ENCODE measurements at regions not wholly inside any gene's neighbourhood (a gene's known extent, or its start where the extent isn't known, plus 50 kb on each side); places are given as distances from the start of the nearest gene placed in this dataset.
A peak's percentile ranks its signal among the peaks of the same experiment; 100 is the strongest.
"Not testable (repeated sequence)": the region's sequence is repeated elsewhere in the genome, so short reads cannot be mapped to it uniquely, and the experiment has no call there.

DNA sequence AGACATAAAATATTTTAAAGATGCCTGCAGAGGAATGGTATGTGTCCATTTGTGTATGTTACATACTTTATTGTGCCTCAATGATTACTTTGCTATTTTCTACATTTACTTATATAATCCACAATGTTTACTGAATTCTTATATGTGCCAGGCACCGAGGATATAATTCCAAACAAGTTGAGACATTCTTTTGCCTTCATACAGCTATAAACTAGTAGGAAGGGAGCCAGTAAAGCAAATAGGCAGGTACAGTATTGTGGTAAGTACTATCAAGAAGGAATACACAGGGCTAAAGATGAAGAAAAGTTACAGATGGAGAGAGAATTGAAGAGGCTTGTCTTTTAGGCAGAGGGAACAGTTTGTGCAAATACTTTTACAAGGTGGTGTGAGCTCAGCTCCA, 131.6 kb downstream of the DISP1 start:
- H3K27ac Mint-ChIP-seq, result no peak overlapping the region
- H3K9me3 Mint-ChIP-seq, result no peaks in the 10 kb centered on the region
- no peaks in the 10 kb centered on the region for H3K4me1 Mint-ChIP-seq
- peaks cover 11% of the 10 kb centered on the region for H3K36me3 Mint-ChIP-seq (ENCODE audit: low read depth)
- no peak for ATAC-seq (replicated peaks)
- no peak overlapping the region for H3K4me3 Mint-ChIP-seq
- no peaks in the 10 kb centered on the region for H3K27me3 Mint-ChIP-seq

- Mint-ChIP-seq H3K4me3 (no peak overlapping the region), H3K27ac (no peak overlapping the region), H3K36me3 (ENCODE audit: low read depth) (peaks cover 9% of the 10 kb centered on the region), H3K4me1 (no peaks in the 10 kb centered on the region), H3K9me3 (no peaks in the 10 kb centered on the region), H3K27me3 (no peaks in the 10 kb centered on the region)
- ATAC-seq (replicated peaks), result peak; percentile 29
Observed at GRCh38 chr1:222948079-222948478, 133.2 kb downstream of the DISP1 start.

DNA sequence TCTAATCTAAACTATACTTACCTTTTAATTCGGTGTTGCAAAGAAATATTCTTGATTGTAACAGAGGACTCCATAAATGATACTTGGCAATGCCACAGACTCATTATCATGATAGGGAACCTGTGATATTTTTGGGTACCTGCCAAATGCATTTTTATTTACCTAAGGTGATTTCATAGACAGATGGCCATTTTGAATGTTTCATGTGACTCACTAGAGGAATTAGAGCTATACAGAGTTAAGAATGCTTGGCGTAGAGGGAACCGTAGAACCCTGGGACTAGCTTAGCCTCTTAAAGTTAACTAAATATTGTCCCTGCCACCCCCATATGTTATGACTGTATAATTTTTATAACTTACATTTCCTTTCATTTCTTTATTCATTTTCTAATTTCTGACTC, 136.1 kb downstream of the DISP1 start:
- no peak for ATAC-seq (replicated peaks)
- Mint-ChIP-seq H3K9me3 (no peaks in the 10 kb centered on the region), H3K36me3 (ENCODE audit: low read depth) (no peaks in the 10 kb centered on the region), H3K27me3 (no peaks in the 10 kb centered on the region), H3K27ac (no peak overlapping the region), H3K4me3 (no peak overlapping the region), H3K4me1 (no peaks in the 10 kb centered on the region)

- H3K27me3 Mint-ChIP-seq, result no peaks in the 10 kb centered on the region
- no peaks in the 10 kb centered on the region for H3K9me3 Mint-ChIP-seq
- no peak for ATAC-seq (replicated peaks)
- no peak overlapping the region for H3K27ac Mint-ChIP-seq
- H3K36me3 Mint-ChIP-seq (ENCODE audit: low read depth), result no peaks in the 10 kb centered on the region
- H3K4me1 Mint-ChIP-seq, result no peaks in the 10 kb centered on the region
- no peak overlapping the region for H3K4me3 Mint-ChIP-seq
Observed at GRCh38 chr1:222953585-222953984, 138.7 kb downstream of the DISP1 start.

- H3K27ac Mint-ChIP-seq, result no peak overlapping the region
- no peak overlapping the region for H3K4me3 Mint-ChIP-seq
- H3K4me1 Mint-ChIP-seq, result no peaks in the 10 kb centered on the region
- no peaks in the 10 kb centered on the region for H3K9me3 Mint-ChIP-seq
- H3K36me3 Mint-ChIP-seq (ENCODE audit: low read depth), result no peaks in the 10 kb centered on the region
- H3K27me3 Mint-ChIP-seq, result no peaks in the 10 kb centered on the region
- ATAC-seq (replicated peaks), result no peak
Observed at GRCh38 chr1:222955964-222956363, 141.1 kb downstream of the DISP1 start.

GRCh38 chr1:222956601-222957000, 141.8 kb downstream of the DISP1 start:
- ATAC-seq (replicated peaks), result no peak
- H3K27ac Mint-ChIP-seq, result no peak overlapping the region
- H3K4me3 Mint-ChIP-seq, result no peak overlapping the region

DNA sequence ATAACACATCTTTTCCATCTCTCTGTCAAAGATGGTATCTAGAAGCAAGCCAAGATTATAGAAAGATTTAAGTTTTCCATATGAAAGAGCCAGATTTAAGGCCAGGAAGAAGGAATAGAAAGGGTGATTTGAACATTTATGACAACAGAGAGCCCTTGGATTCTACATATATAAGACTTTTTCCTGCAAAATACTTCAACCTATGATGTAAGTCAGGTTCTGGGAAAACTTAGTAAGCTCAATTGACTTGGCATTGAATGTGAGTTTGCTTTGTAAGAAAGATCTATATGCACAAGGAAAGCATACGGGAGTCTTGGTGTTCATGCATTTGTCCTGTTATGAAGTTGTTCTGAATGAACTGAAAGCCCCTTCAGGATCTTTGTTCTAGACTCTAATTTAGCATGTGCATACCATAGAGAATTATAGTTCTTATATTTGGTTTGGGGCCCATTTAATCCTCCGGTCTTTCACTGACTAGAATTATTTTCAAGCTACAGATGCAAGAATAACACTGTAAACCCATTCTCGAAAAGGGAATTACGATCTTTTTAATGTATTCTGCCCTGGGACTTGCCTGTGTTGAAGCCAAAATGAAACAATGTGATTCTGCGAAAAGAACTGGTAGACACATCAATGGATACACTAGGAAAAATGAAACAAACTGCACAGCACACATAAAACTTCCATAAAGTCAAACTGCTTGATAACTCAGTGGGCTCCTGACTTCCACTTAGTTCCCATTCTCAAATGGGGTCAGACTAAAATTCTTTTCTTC, 152.8 kb downstream of the DISP1 start:
- no peaks in the 10 kb centered on the region for H3K36me3 Mint-ChIP-seq (ENCODE audit: low read depth)
- H3K4me3 Mint-ChIP-seq, result no peak overlapping the region
- H3K4me1 Mint-ChIP-seq, result no peaks in the 10 kb centered on the region
- H3K9me3 Mint-ChIP-seq, result no peaks in the 10 kb centered on the region
- no peak overlapping the region for H3K27ac Mint-ChIP-seq
- no peak for ATAC-seq (replicated peaks)
- no peaks in the 10 kb centered on the region for H3K27me3 Mint-ChIP-seq

More at GRCh38 chr1:222956601-222957000, 141.8 kb downstream of the DISP1 start:
- no peaks in the 10 kb centered on the region for H3K9me3 Mint-ChIP-seq
- H3K36me3 Mint-ChIP-seq (ENCODE audit: low read depth), result no peaks in the 10 kb centered on the region
- H3K4me1 Mint-ChIP-seq, result no peaks in the 10 kb centered on the region
- H3K27me3 Mint-ChIP-seq, result no peaks in the 10 kb centered on the region

DNA sequence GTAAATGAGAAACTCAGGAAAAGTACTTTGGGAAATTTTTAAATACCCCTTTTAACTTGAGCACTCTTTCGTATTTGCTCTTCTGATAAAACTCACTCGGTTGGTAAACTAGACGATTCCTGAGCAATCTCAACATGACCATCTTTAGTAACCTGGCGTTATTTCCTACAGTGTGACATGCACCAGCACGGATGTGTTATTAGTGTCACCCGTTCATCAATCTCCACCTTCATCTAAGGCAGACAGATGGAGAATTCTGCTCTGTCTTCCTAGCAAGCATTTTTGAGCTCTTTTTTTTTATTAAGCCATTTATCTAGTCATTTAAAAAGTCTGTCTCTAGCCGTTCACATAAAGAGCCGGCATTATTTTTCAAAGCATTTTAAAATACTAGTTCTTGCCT, 155.2 kb downstream of the DISP1 start:
- no peaks in the 10 kb centered on the region for H3K27me3 Mint-ChIP-seq
- no peak for ATAC-seq (replicated peaks)
- H3K27ac Mint-ChIP-seq, result no peak overlapping the region
- H3K4me1 Mint-ChIP-seq, result no peaks in the 10 kb centered on the region
- no peak overlapping the region for H3K4me3 Mint-ChIP-seq
- H3K9me3 Mint-ChIP-seq, result no peaks in the 10 kb centered on the region
- H3K36me3 Mint-ChIP-seq (ENCODE audit: low read depth), result no peaks in the 10 kb centered on the region

- no peaks in the 10 kb centered on the region for H3K4me1 Mint-ChIP-seq
- no peak overlapping the region for H3K27ac Mint-ChIP-seq
- H3K4me3 Mint-ChIP-seq, result no peak overlapping the region
- no peak for ATAC-seq (replicated peaks)
- no peaks in the 10 kb centered on the region for H3K36me3 Mint-ChIP-seq (ENCODE audit: low read depth)
- H3K27me3 Mint-ChIP-seq, result no peaks in the 10 kb centered on the region
- no peaks in the 10 kb centered on the region for H3K9me3 Mint-ChIP-seq
Observed at GRCh38 chr1:222970711-222971110, 155.9 kb downstream of the DISP1 start.

DNA sequence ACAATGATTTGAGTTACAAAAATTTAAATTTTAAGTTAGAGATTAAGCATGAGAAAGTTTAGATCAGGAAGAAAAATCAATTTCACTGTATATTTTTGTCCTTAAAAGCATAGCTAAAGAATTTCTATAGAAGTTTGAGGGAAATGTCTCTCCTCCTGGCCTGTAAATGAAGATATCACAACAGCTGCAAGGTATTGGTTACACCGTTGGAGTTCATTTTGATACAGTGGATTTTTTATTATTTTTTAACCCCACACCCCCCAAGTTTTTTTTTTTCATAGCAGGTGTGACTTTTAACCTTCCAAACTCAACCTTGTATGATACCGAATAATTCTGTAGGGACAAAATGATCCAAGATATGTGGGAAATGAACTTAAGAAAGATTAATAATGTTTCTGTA, 156.3 kb downstream of the DISP1 start:
- Mint-ChIP-seq H3K27ac (no peak overlapping the region), H3K4me1 (no peaks in the 10 kb centered on the region), H3K27me3 (no peaks in the 10 kb centered on the region), H3K36me3 (ENCODE audit: low read depth) (no peaks in the 10 kb centered on the region), H3K4me3 (no peak overlapping the region), H3K9me3 (no peaks in the 10 kb centered on the region)
- no peak for ATAC-seq (replicated peaks)

DNA sequence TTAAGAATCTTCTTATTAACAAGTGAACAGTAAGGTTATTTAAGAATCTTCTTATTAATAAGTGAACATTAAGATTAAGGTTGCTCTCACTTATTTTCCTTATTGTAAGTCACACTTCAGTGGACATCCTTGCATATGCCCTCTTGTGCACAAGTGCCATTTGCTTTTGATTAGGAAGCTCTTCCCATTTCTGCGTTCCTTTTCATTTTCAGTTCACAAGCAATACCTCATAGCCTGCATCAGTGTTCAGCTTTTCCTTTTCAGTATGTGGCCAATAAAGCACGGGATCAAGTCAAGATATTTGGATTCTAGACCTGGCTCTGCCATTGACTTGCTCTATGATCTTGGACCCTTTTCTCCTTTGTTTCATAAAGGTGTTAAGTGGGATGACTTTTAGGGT, 158.7 kb downstream of the DISP1 start:
- H3K27ac Mint-ChIP-seq, result no peak overlapping the region
- ATAC-seq (replicated peaks), result no peak

GRCh38 chr1:222974496-222974895, 159.7 kb downstream of the DISP1 start:
- Mint-ChIP-seq H3K27me3 (no peaks in the 10 kb centered on the region), H3K9me3 (no peaks in the 10 kb centered on the region), H3K36me3 (ENCODE audit: low read depth) (no peaks in the 10 kb centered on the region), H3K4me3 (no peak overlapping the region), H3K4me1 (no peaks in the 10 kb centered on the region), H3K27ac (no peak overlapping the region)
- peak; percentile 51 for ATAC-seq (replicated peaks)

More for the DNA sequence above, 158.7 kb downstream of the DISP1 start:
- Mint-ChIP-seq H3K9me3 (no peaks in the 10 kb centered on the region), H3K27me3 (no peaks in the 10 kb centered on the region), H3K4me3 (no peak overlapping the region), H3K4me1 (no peaks in the 10 kb centered on the region), H3K36me3 (ENCODE audit: low read depth) (no peaks in the 10 kb centered on the region)

DNA sequence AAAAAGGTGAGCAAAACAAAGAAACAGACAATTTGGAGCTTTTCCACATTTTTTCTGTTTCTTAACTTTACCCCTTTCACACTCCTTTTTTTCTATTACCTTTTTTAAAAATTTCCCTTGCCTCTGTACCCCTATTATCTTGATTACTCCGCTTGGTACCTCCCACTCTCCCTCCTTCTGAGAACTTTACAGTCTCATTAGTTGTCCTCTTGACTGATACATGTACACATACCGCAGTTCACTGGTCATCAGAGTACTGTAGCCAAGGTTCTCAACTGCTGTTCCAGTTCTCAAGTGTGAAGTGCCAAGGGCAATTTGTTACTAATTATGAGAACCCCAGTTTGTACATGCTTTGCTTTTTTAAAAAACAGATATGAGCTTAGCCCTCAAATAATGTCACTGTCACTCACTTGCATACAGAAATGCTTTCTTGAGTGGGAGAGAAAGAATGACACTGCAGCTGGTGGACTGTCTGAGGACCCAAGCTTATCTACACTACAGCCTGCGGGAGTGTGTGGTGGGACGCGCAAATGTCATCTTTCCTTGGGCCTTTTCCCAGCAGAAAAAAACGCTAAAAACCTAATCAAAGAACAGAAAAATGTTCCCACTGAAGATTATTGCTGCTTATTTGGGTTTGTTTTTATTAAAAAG, 160.8 kb downstream of the DISP1 start:
- Mint-ChIP-seq H3K9me3 (no peaks in the 10 kb centered on the region), H3K4me1 (no peaks in the 10 kb centered on the region), H3K4me3 (no peak overlapping the region), H3K27me3 (no peaks in the 10 kb centered on the region), H3K36me3 (ENCODE audit: low read depth) (no peaks in the 10 kb centered on the region), H3K27ac (no peak overlapping the region)
- ATAC-seq (replicated peaks), result no peak

DNA sequence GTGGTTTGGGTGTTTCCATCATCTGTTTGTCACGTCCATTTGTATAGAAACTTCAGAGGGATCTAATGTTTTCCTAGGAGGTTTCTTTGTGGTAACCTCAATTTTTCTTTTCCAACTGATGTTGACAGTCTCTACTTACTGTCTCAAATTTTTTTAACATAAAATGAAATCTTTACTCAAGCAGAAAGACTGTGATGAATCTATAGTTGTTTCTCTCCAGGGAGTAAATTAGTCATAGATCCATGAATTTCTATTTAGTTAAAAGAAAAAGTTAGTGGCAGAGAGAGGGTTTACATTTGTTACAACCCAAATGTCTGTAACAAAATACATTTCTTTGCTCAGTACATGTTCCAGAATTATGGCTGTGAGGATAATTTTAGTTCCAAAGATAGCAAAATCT, 161.6 kb downstream of the DISP1 start:
- no peaks in the 10 kb centered on the region for H3K9me3 Mint-ChIP-seq
- ATAC-seq (replicated peaks), result peak; percentile 9
- H3K27me3 Mint-ChIP-seq, result no peaks in the 10 kb centered on the region
- H3K36me3 Mint-ChIP-seq (ENCODE audit: low read depth), result no peaks in the 10 kb centered on the region
- no peak overlapping the region for H3K4me3 Mint-ChIP-seq
- no peak overlapping the region for H3K27ac Mint-ChIP-seq
- no peaks in the 10 kb centered on the region for H3K4me1 Mint-ChIP-seq

- H3K4me3 Mint-ChIP-seq; H3K9me3 Mint-ChIP-seq; H3K4me1 Mint-ChIP-seq; H3K27ac Mint-ChIP-seq; ATAC-seq (replicated peaks); H3K27me3 Mint-ChIP-seq; H3K36me3 Mint-ChIP-seq (ENCODE audit: low read depth): not testable (repeated sequence)
Observed at GRCh38 chr1:222977294-222977693, 162.5 kb downstream of the DISP1 start.
